HG03280 (cell line): ENCODE measurements at regions not wholly inside any gene's neighbourhood (a gene's known extent, or its start where the extent isn't known, plus 50 kb on each side); places are given as distances from the start of the nearest gene placed in this dataset.
"Not testable (repeated sequence)": the region's sequence is repeated elsewhere in the genome, so short reads cannot be mapped to it uniquely, and the experiment has no call there.

Experiments used
- ATAC-seq: cut with Tn5 transposase; IDR thresholded peaks from one replicate; pipeline ENCODE4 v1.9.1; 2021; ENCODE audit warnings: mild to moderate bottlenecking, moderate library complexity; ENCODE audit not compliant: unreplicated experiment

DNA sequence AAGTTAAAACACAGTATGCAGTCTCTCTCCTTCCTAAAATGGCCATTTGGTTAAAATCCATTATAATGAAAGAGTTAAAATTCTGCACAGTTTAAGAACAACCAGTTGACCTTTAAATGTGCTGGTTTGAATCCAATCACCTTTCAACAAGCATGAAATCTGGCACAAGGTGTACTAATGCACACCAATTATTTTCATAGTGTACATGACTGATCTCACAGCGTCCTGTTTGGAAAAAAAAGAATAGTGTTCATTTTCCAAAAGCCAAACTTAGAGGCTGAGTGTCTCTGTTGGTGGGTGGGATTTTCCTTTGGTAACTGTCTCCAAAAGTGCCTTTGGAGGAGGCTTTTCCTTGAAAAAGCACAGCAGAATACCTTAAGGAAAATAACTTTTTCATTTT lies 180.6 kb downstream of the DEPDC1B start:
- ATAC-seq, result no peak

DNA sequence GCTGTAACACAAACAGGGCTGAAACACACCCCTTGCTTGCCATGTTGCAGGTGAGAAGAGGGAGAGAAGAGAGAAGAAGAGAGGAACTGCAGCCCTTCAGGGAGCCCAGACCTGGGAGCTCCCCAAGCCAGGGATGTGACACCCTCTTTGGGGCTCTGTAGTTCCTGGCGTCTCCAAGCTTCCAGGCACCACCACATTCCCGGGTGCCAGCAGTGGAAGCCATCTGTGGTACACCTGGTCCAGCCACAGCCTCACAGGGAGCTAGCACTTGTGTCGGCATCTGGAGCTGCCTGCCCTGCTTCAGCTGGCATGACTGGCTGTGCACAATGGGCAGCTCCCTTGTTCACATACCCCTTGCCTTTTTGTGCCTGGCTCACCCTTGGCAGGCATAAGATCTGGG lies 182.1 kb downstream of the DEPDC1B start:
- no peak for ATAC-seq

DNA sequence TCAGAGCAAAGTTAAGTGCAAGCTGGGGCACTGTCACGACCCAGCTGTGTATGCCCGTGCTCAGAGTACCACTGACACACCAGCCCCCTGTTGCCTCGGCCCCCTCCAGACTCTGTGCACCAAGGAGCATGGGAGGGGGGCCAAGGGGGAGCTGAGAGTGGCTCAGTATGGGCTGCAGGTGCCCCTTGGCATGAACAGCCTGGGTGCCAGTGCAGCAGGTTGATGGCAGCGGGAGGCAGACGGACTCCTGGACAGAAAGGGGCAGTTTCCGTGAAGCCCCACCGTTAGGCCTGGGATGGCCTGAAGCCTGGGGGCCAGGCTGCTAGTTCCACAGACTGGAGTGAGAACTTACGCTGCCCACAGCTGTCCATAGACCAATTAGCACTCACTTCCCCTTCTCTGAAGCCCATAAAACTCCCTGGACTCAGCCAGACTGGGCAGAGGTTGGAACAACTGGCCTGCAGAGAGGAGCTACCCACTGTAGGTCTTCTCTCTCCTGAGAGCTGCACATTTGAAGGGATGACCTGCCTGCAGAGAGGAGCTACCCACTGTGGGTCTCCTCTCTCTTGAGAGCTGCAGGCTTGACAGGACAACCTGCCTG lies 182.8 kb downstream of the DEPDC1B start:
- no peak for ATAC-seq

DNA sequence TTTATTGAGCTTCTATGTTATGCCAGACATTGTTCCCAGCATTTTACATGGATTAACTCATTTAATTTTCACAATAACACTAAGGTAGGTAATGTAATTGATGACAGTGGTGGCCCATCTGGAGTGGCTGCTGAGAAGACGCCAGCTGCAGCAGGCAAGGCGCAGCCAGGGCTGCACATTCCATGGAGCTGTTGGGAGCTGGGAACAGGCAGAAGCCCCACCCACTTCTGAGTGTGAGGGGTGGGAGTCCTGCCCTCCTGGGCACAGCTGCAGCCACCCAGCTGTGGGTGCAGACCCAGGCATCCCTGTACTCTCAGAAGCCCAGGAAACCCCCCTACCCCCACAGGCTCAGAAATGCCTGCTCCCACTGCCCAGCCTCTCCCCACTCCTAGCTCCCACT lies 183.3 kb downstream of the DEPDC1B start:
- no peak for ATAC-seq

DNA sequence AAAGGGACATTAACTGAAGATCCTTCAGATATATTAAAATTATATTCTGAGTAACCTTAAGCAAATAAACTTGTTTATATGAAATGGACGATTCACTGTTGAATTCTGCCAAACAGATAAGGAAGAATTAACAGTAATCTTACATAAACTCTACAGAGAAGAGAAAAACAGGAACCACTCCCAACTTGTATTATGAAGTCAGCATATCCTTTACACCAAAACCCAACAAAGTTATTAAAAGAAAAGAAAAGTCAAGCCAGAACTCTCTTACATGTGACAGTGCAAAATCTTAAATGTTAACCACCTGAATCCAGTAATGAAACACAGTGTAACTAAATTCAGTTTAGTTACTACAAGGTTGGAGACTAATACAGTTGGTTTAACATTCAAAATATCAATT lies 185.8 kb downstream of the DEPDC1B start:
- no peak for ATAC-seq

DNA sequence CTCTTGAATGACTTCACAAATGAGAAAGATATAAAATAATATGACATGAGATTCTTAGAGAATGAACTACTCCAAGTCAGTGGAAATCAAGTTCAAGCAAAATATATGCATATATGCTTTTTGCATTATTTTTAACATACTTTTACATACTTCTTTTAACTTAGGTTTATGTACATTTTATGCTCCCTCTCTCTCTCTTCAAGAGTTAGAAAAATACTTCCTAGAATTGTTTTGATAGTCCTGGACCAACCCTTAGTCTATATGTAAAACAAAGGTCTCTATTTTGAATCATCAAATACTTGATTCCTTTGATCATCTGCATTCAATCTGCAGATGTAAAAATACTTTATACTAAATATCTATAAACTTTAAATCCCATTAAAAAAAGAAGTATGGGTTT lies 187.8 kb downstream of the DEPDC1B start:
- no peak for ATAC-seq

DNA sequence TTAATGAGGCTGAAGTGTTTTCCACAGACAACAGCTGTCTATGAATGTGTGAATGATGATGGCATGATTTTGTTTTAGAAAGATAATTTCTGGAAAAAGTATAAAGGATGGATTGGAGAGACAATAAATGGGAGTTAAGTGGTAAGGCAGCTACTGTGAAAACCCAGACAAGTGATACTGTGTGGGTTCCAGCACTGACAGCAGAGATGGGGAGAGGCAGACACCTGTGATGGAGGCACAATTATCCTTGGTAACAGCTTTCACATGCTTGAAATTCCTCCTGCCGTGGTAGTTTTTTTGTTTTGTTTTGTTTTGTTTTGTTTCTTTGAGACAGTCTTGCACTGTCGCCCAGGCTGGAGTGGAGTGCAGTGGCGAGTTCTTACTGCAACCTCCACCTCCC lies 189.3 kb downstream of the DEPDC1B start:
- ATAC-seq, result no peak

DNA sequence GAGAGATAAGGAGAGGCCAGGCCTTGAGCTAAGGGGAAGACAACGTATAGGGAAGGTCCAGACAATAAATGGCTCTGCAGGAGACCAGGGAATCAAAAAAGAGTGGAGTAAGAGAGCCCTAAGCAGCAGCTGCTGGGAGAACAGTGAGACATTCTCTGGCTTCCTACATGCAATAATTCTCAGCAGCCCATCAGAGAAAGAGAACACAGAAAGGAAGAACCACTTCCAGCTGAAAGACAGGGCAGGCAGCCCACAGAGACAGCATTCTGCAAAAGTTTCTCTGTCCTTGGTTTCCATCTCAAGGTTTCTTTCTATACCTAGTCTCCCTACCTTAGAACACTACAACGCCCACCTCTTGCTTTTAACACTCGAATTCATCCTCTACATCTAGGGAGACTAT lies 189.9 kb downstream of the DEPDC1B start:
- no peak for ATAC-seq

DNA sequence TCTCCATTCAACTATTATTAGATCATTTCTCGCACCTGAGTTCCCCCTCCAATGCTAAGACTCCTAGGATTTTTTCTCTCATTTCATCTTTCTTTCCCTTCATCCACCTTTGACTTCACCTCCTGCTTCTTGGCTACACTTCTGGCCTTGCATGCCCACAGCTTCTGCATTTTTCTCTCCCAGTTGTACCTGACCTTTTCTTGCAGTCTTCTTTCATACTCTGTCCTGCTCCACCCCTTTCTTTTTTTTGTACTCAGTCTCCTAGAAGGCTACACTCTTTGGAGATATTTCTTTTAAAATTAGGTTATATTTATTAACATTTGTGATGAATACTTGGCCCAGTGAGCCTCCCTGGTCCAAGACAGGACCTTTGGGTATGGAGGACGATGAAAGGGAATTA lies 190.4 kb downstream of the DEPDC1B start:
- no peak for ATAC-seq

DNA sequence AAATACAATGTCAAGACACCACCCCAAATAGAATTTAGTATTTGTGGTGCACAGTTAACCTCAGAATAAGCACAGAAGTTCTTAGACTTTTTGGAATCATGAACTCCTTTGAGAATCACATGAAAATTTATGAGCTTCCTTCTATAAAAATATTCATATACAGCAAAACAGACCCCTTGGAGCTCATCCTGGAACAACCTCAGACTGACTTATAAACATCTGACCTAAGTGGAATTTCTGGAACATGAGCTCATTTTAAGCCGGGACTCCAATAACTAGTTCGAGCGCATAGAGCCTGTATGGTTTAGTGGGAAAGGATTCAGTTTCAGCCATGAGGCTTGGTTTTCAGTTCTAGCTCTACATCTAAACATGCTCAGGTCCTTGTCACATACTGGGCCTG lies 192.3 kb downstream of the DEPDC1B start:
- no peak for ATAC-seq

DNA sequence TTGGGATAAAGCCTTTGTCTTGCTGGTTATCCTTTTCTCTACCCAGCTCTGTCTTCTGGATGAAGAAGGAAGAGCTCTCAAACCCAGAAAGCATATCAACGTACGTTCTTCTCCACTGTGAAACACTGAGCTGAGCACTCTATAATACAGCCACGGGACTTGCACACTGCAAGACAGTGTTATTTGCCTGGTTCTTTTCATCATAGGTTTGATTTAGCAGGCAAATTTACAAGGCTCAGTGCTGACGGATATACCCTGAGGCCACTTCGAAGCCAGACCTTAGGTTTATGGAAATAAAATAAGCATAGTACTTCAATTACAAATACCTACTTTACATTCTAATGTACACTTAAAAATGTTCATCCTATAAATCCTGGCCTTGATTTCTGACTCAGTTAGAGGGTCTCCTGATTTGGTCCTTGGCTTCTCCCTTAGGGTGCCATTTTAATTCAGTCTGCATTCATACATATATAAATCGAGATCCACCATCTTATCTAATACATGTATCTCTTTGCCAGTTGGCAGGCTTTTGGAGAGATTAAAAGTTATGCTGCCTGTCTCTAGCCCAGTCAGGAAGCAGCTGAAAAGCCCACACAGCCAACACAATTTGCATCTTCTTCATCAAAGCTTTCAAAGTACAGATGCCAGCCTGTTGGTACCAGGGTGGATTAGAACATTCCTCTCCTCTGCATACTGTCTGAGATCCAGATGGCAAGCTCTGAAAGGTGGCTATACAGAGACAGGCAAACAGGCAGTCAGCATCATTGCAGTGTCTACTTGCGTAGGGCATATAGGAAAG lies 194.4 kb downstream of the DEPDC1B start:
- no peak for ATAC-seq

DNA sequence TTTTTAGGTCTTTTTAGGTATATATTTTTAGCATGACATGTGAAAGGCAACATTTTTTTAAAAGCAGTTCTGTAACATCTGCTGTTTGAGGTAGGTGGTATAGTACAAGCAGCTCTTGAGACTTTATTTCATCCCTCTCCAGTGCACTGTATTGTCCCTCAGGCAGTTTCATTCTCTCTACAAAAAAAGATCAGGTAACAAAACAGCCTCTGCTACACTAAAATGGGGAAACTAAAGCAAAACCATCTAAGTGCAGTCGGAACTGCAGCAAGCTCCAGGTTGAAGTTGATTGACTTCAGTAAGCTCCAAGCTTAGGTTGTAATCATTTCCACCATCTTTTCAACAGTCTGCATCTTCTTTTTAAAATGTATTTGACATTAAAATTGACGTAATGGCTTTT lies 195.6 kb downstream of the DEPDC1B start:
- ATAC-seq, result peak; percentile 78

DNA sequence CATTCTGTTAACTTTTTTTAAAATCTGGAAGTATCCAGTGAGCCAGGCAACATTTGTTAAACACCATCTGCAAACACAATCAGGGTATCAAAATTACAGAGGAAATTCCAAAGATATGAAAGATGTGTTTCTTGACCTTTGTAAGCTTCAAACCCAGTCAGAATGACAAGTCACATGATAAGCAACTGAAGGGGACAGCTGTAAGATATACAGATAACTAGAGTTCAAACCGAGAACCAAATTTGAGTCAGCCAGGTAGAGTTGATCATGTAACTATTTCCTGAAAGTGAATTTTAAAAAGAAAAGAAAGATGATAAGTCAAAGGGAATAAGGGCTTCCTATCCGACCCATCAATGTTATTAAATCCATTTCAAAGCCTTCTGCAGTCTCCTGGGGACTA lies 196.2 kb downstream of the DEPDC1B start:
- ATAC-seq, result peak; percentile 78

DNA sequence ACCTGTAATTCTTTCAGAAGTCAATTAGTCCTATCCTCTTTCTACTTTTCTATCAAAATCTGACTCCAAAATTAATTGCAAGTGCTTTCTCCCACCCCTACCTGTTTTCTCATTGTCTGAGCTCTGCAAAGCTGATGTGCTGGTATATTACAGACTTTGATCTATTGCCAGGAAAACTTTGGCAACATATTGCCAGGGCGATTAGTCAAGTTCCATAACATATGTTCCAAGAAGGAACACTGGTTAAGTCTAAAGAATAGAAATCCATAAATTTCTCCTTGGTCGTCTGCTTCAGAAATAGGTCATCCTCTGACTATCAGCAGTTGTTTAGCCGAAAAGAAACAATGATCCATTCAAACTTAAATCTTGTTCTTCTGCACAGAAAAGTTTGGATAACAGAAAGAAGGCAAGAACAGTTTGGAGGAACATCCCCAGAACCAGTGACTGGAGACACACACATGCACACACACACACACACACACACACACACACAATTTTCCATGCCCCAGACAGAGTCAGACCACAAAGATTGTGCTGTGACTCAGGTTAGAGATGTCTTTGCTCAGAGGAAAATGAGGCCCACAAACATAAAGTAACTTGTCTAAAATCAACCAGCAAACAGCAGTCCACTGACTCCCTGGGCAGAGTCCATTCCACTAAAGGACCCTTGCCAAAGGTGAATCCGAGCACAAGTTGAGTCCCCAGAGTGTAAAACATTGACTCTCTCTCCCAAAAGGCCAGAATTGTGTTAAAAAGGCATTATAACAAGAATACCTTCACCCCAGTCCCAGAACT lies 202.1 kb downstream of the DEPDC1B start:
- no peak for ATAC-seq

DNA sequence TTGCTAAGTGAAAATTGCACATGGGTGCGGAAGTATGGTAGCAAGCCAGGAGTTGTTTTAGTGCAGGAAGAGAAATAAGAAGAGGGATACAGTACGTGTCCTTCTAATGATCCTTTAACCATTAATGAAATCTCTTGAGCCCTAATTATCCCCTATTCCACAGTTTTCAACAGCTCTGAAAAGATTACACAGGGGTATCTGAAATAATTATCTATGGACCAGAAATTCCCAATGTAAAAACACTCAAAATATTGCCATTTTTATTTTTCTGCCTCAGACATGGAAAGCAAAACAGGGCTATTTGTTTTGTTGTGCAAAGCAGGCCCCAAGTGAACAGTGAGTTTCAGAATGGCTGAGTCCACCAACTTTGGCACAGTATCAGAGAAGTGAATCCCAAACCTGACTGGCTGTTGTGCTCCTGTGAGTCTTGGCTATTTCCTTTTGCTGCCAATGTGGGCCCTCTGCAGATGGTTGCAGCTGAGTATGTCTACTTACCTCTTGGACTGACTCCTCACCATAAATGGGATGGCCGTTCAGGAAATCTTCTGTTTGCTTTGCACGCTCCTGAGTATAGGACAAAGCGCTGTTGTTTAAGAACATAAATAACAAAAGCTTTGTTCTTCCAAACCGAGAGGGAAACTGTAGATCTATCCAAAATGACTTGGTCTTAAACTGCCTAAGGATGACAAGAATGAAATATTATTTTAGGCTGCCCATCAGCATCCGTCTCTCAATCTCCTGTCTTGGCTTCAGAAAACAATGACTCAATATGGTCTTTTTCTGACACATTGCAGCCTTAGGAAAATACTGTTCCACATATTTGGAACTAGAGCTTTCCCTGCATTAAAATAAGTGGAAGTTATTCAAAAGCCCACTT lies 204.1 kb downstream of the DEPDC1B start:
- no peak for ATAC-seq

DNA sequence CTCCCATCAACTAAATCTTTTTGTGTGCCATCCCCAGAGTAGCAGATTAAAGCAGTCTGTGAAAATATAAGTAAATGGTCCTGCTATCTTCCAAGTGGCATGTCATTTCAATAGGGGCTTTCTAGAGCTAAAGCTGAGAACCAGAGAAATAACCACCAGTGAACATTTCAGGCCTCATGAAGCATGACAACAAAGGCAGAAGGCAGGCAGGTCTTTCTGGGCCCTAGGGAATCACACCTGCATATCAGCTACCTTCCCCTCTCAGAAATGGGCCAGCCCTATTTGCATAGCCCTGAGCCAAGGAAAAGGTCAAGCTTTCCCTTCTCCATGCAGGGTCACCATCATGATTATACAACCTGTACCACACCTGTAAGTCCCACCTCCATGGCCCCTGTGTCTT lies 205.3 kb downstream of the DEPDC1B start:
- no peak for ATAC-seq

DNA sequence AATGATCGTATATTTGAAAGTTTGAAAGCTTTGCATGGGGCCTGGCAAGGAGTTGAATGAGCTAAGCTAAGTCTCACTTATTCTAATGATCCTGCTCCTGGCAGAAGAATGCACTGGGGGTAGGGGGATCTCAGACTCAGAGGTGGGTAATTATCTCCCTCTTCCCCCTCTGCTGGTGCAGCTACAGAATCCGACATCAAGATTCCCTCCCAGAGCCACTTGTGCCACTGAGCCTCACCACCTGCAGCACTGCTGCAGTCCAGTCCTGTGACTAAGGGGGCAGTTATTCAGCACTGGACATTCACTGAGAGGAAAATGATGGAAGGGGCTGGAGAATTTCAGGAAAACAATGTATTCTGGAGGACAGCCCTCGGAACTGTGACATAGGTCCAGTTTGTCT lies 205.8 kb downstream of the DEPDC1B start:
- no peak for ATAC-seq

DNA sequence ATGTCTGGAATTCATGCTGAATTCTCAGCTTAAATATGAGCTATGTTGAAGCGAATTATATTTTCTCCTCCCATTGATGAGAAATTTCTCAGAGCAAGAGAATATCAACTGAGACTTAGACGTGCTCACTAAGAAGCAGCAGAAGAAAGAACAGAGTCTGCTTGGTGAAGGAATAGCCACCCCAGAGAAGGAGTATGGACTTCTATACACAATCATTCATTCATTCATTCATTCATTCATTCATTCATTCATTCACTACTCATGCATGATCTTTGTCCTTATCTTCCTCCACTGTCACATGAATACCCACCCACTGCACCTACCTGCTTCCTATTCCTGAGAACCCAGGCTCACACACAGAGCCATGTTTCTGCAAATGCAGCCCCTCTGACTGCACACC lies 206.6 kb downstream of the DEPDC1B start:
- ATAC-seq, result no peak

DNA sequence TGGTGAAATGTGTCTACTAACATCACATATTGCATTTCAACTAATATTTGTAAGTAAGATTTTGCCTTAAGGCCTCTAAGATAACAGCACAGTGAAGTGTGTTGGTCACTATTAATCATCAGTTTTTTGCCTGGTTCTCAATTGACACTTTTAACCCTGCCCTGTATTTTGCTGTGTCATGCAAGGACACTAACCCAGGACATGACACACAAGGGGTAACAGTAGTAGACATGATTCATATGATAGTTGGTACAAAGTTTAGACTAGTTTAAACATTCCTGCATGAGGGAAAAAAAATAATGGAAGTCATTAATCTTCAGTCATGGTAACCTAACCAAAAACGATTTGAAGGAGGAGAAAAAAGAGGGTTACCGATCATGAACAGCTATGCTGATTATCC lies 207.0 kb downstream of the DEPDC1B start:
- ATAC-seq, result no peak

DNA sequence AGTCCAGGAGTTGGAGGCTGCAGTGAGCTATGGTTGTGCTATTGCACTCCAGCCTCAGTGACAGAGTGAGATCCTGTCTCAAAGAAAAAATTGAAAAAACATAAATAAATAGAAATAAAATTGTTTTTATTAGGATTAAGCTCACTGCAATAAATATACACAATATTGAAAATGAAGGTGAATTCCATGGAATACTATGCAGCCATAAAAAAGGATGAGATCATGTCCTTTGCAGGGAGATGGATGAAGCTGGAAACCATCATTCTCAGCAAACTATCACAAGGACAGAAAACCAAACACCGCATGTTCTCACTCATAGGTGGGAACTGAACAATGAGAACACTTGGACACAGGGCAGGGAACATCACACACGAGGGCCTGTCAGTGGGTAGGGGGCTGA lies 207.6 kb downstream of the DEPDC1B start:
- not testable (repeated sequence) for ATAC-seq

DNA sequence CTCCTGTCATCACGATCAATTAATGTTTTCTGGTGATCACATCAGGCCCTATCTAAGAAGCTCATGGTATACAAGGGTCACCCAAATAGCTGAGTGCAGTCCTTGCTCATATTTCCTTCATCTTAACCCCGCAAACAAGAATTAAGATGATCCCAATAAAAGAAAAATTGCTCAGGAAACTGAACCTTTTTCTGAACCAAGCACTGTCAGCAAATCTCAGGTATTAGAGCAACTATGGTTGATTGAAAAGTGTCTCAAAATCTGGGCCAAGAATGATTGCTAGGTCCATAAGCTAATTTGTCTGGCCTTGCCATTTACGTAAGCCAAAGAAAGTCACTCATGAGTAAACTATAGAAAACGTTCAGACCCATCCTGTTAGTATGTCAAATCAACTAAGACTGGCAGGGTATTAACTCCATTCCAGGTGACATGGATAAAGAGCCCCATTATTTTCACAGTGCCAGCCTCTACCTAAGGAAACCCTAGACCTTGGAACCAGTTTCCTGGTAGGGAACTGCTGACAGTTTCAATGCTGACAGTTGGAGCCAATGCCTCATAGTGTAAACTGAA lies 209.3 kb downstream of the DEPDC1B start:
- ATAC-seq, result no peak
